ENCODE measurements at regions not wholly inside any gene's neighbourhood (a gene's known extent, or its start where the extent isn't known, plus 50 kb on each side); places are given as distances from the start of the nearest gene placed in this dataset.

DNA sequence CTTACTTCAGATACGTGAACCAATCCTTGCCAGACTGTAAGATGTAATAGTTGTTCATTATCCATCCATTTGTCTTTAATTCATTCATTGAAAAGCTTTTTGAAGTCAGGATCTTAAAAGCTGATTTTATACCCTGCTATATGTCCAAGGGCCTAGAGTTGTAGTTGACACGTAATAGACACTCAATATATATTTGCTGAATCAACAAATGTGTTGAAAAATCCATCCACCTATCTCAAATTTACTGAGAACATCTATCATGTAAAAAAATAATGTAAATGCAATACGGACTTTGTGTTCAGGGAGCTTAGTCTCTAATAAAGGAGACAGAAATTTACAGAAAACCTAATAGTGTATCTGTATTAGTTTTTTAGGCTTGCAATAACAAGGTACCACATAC lies 521.0 kb downstream of the METTL15 start:
- Histone ChIP-seq H3K36me3 (ENCODE audit: control insufficient read depth in 4 of 4, insufficient read depth in 4 of 4, low read length in 3 of 4) (no peaks in the 10 kb centered on the region), H3K27ac (ENCODE audit: insufficient read depth in 1 of 2, low read depth in 1 of 2, low read length in 2 of 2, poor library complexity in 1 of 2, severe bottlenecking in 2 of 2) (no peak overlapping the region), H3K9me3 (ENCODE audit: control extremely low read depth in 1 of 5, control insufficient read depth in 4 of 5, insufficient read depth in 2 of 5, low read depth in 1 of 5, low read length in 4 of 5) (no peaks in the 10 kb centered on the region), H3K27me3 (replicated peaks in 2 of 5; ENCODE audit: control insufficient read depth in 4 of 5, insufficient read depth in 5 of 5, low read length in 4 of 5) (no peaks in the 10 kb centered on the region), H3K4me1 (ENCODE audit: control extremely low read depth in 1 of 4, control insufficient read depth in 4 of 4, insufficient read depth in 4 of 4, low read length in 3 of 4) (no peaks in the 10 kb centered on the region), H3K4me3 (ENCODE audit: control insufficient read depth in 1 of 7, extremely low read depth in 1 of 7, insufficient read depth in 4 of 7, low read depth in 2 of 7, low read length in 6 of 7) (no peak overlapping the region)
- POLR2A ChIA-PET: no interaction called here
- no CpG with 5 or more reads among the region's 3 CpGs for WGBS (ENCODE audit: insufficient coverage)
- no peak for DNase-seq
- CTCF ChIA-PET: no interaction called here

DNA sequence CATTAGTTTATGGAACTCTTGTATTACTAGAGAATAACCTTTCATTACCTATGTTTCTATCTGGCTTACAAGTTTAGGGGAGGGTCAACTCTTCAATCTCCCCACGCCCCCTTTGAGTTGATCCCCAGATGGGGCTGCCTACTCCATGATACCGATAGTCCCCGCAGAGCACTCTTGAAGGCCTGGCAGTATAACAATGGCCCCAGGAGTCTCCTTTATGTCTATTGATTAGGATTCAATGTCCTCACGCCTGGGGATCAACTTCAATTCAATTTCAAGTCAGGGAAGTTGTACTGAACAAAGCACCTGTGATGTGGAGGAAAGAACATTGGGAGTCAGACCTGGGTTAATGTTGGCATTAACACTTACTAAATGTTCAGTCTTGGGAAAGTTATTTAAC lies 520.2 kb downstream of the METTL15 start:
- Histone ChIP-seq H3K27ac (ENCODE audit: insufficient read depth in 1 of 2, low read depth in 1 of 2, low read length in 2 of 2, poor library complexity in 1 of 2, severe bottlenecking in 2 of 2) (no peak overlapping the region), H3K9me3 (ENCODE audit: control extremely low read depth in 1 of 5, control insufficient read depth in 4 of 5, insufficient read depth in 2 of 5, low read depth in 1 of 5, low read length in 4 of 5) (no peaks in the 10 kb centered on the region), H3K4me1 (ENCODE audit: control extremely low read depth in 1 of 4, control insufficient read depth in 4 of 4, insufficient read depth in 4 of 4, low read length in 3 of 4) (no peaks in the 10 kb centered on the region), H3K27me3 (replicated peaks in 2 of 5; ENCODE audit: control insufficient read depth in 4 of 5, insufficient read depth in 5 of 5, low read length in 4 of 5) (no peaks in the 10 kb centered on the region), H3K36me3 (ENCODE audit: control insufficient read depth in 4 of 4, insufficient read depth in 4 of 4, low read length in 3 of 4) (no peaks in the 10 kb centered on the region), H3K4me3 (ENCODE audit: control insufficient read depth in 1 of 7, extremely low read depth in 1 of 7, insufficient read depth in 4 of 7, low read depth in 2 of 7, low read length in 6 of 7) (no peak overlapping the region)
- CTCF ChIA-PET: no interaction called here
- 90% methylated on average over 3 of the region's 4 CpGs for WGBS (ENCODE audit: insufficient coverage)
- DNase-seq: no peak
- POLR2A ChIA-PET: no interaction called here

DNA sequence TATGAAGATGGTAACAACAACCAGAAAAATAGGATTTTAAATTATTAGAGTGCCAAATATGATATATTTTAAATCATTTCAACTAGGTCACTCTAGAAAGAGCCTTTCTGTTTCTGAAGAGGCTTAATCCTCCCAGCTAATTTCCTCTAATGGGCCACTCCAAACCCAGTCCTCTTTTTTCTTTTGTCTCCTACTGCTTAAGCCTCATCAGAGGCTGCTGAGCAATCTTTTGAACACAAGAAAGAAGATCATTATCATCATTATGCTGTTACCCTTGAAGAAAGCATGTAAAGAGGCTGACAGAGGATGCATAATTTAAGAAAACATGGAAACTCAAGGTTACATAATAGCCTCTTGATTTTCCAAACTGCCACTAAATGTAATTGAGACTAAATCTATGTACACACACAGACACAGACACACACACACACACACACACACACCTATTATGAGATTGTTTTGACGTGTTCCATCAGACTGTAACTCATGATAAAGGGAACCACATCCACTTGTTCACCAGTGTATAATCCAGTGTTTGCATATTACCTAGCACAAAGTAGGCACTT lies 519.6 kb downstream of the METTL15 start:
- Histone ChIP-seq H3K4me1 (ENCODE audit: control extremely low read depth in 1 of 4, control insufficient read depth in 4 of 4, insufficient read depth in 4 of 4, low read length in 3 of 4) (no peaks in the 10 kb centered on the region), H3K9me3 (ENCODE audit: control extremely low read depth in 1 of 5, control insufficient read depth in 4 of 5, insufficient read depth in 2 of 5, low read depth in 1 of 5, low read length in 4 of 5) (no peaks in the 10 kb centered on the region), H3K27me3 (replicated peaks in 2 of 5; ENCODE audit: control insufficient read depth in 4 of 5, insufficient read depth in 5 of 5, low read length in 4 of 5) (no peaks in the 10 kb centered on the region), H3K4me3 (ENCODE audit: control insufficient read depth in 1 of 7, extremely low read depth in 1 of 7, insufficient read depth in 4 of 7, low read depth in 2 of 7, low read length in 6 of 7) (no peak overlapping the region), H3K36me3 (ENCODE audit: control insufficient read depth in 4 of 4, insufficient read depth in 4 of 4, low read length in 3 of 4) (no peaks in the 10 kb centered on the region), H3K27ac (ENCODE audit: insufficient read depth in 1 of 2, low read depth in 1 of 2, low read length in 2 of 2, poor library complexity in 1 of 2, severe bottlenecking in 2 of 2) (no peak overlapping the region)
- CTCF ChIA-PET: no interaction called here
- POLR2A ChIA-PET: no interaction called here
- 100% methylated on average over 1 of the region's 1 CpG for WGBS (ENCODE audit: insufficient coverage)
- no peak for DNase-seq

DNA sequence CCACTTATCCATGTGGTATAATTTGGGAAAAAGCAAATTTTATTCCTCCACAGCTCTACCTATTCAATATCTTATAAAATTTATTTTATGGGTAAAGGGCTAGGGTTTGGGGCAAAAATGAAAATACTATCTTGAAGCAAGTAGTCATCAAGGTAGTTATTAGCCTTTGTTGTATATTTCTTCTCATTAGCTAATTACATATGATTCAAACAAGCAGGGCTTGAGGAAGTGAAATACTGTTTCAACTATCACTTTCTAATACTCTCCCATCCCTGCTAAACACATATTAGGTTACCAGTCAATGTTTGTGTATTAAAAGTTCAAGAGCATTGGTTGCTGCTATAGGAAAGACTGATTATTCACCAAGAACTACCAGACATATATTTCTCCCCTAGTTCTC lies 517.3 kb downstream of the METTL15 start:
- no peaks in the 10 kb centered on the region for H3K9me3 ChIP-seq (ENCODE audit: control extremely low read depth in 1 of 5, control insufficient read depth in 4 of 5, insufficient read depth in 2 of 5, low read depth in 1 of 5, low read length in 4 of 5)
- ChIA-PET POLR2A (interaction anchor here (0.6 kb wide), 1 partner anchor 1492 kb away, joined by 3 read pairs; no protein-coding TSS in a partner anchor), CTCF (no interaction called here)

GRCh38 chr11:28621753-28622152 lies 513.6 kb downstream of the METTL15 start:
- ChIA-PET CTCF (no interaction called here), POLR2A (interaction anchor here (0.6 kb wide), 1 partner anchor 25 kb away, joined by 3 read pairs; no protein-coding TSS in a partner anchor)
- DNase-seq: no peak
- H3K9me3 ChIP-seq (ENCODE audit: control extremely low read depth in 1 of 5, control insufficient read depth in 4 of 5, insufficient read depth in 2 of 5, low read depth in 1 of 5, low read length in 4 of 5): no peaks in the 10 kb centered on the region
- H3K27me3 ChIP-seq (replicated peaks in 2 of 5; ENCODE audit: control insufficient read depth in 4 of 5, insufficient read depth in 5 of 5, low read length in 4 of 5): no peaks in the 10 kb centered on the region
- H3K4me1 ChIP-seq (ENCODE audit: control extremely low read depth in 1 of 4, control insufficient read depth in 4 of 4, insufficient read depth in 4 of 4, low read length in 3 of 4): no peaks in the 10 kb centered on the region
- 91% methylated on average over 6 of the region's 8 CpGs for WGBS (ENCODE audit: insufficient coverage)
- no peak overlapping the region for H3K4me3 ChIP-seq (ENCODE audit: control insufficient read depth in 1 of 7, extremely low read depth in 1 of 7, insufficient read depth in 4 of 7, low read depth in 2 of 7, low read length in 6 of 7)
- no peaks in the 10 kb centered on the region for H3K36me3 ChIP-seq (ENCODE audit: control insufficient read depth in 4 of 4, insufficient read depth in 4 of 4, low read length in 3 of 4)
- H3K27ac ChIP-seq (ENCODE audit: insufficient read depth in 1 of 2, low read depth in 1 of 2, low read length in 2 of 2, poor library complexity in 1 of 2, severe bottlenecking in 2 of 2): no peak overlapping the region

More for the DNA sequence above, 517.3 kb downstream of the METTL15 start:
- no peaks in the 10 kb centered on the region for H3K36me3 ChIP-seq (ENCODE audit: control insufficient read depth in 4 of 4, insufficient read depth in 4 of 4, low read length in 3 of 4)
- H3K4me1 ChIP-seq (ENCODE audit: control extremely low read depth in 1 of 4, control insufficient read depth in 4 of 4, insufficient read depth in 4 of 4, low read length in 3 of 4): no peaks in the 10 kb centered on the region
- no peak overlapping the region for H3K4me3 ChIP-seq (ENCODE audit: control insufficient read depth in 1 of 7, extremely low read depth in 1 of 7, insufficient read depth in 4 of 7, low read depth in 2 of 7, low read length in 6 of 7)
- no peaks in the 10 kb centered on the region for H3K27me3 ChIP-seq (replicated peaks in 2 of 5; ENCODE audit: control insufficient read depth in 4 of 5, insufficient read depth in 5 of 5, low read length in 4 of 5)
- no peak for DNase-seq
- no peak overlapping the region for H3K27ac ChIP-seq (ENCODE audit: insufficient read depth in 1 of 2, low read depth in 1 of 2, low read length in 2 of 2, poor library complexity in 1 of 2, severe bottlenecking in 2 of 2)

- Histone ChIP-seq H3K27ac (ENCODE audit: insufficient read depth in 1 of 2, low read depth in 1 of 2, low read length in 2 of 2, poor library complexity in 1 of 2, severe bottlenecking in 2 of 2) (no peak overlapping the region), H3K4me3 (ENCODE audit: control insufficient read depth in 1 of 7, extremely low read depth in 1 of 7, insufficient read depth in 4 of 7, low read depth in 2 of 7, low read length in 6 of 7) (no peak overlapping the region), H3K36me3 (ENCODE audit: control insufficient read depth in 4 of 4, insufficient read depth in 4 of 4, low read length in 3 of 4) (no peaks in the 10 kb centered on the region), H3K9me3 (ENCODE audit: control extremely low read depth in 1 of 5, control insufficient read depth in 4 of 5, insufficient read depth in 2 of 5, low read depth in 1 of 5, low read length in 4 of 5) (no peaks in the 10 kb centered on the region), H3K27me3 (replicated peaks in 2 of 5; ENCODE audit: control insufficient read depth in 4 of 5, insufficient read depth in 5 of 5, low read length in 4 of 5) (no peaks in the 10 kb centered on the region), H3K4me1 (ENCODE audit: control extremely low read depth in 1 of 4, control insufficient read depth in 4 of 4, insufficient read depth in 4 of 4, low read length in 3 of 4) (no peaks in the 10 kb centered on the region)
- WGBS (ENCODE audit: insufficient coverage): 65% methylated on average over 3 of the region's 5 CpGs
- ChIA-PET CTCF (no interaction called here), POLR2A (no interaction called here)
- DNase-seq: no peak
Observed at GRCh38 chr11:28619846-28620540, 511.8 kb downstream of the METTL15 start.

- Histone ChIP-seq H3K4me1 (ENCODE audit: control extremely low read depth in 1 of 4, control insufficient read depth in 4 of 4, insufficient read depth in 4 of 4, low read length in 3 of 4) (no peaks in the 10 kb centered on the region), H3K27me3 (replicated peaks in 2 of 5; ENCODE audit: control insufficient read depth in 4 of 5, insufficient read depth in 5 of 5, low read length in 4 of 5) (no peaks in the 10 kb centered on the region), H3K27ac (ENCODE audit: insufficient read depth in 1 of 2, low read depth in 1 of 2, low read length in 2 of 2, poor library complexity in 1 of 2, severe bottlenecking in 2 of 2) (no peak overlapping the region), H3K36me3 (ENCODE audit: control insufficient read depth in 4 of 4, insufficient read depth in 4 of 4, low read length in 3 of 4) (no peaks in the 10 kb centered on the region), H3K4me3 (ENCODE audit: control insufficient read depth in 1 of 7, extremely low read depth in 1 of 7, insufficient read depth in 4 of 7, low read depth in 2 of 7, low read length in 6 of 7) (no peak overlapping the region), H3K9me3 (ENCODE audit: control extremely low read depth in 1 of 5, control insufficient read depth in 4 of 5, insufficient read depth in 2 of 5, low read depth in 1 of 5, low read length in 4 of 5) (no peaks in the 10 kb centered on the region)
- POLR2A ChIA-PET: no interaction called here
- DNase-seq: no peak
- WGBS (ENCODE audit: insufficient coverage): 100% methylated on average over 1 of the region's 2 CpGs
- CTCF ChIA-PET: no interaction called here
Observed at GRCh38 chr11:28618416-28618815, 510.2 kb downstream of the METTL15 start.
